B cell (primary cell): ENCODE measurements at regions not wholly inside any gene's neighbourhood (a gene's known extent, or its start where the extent isn't known, plus 50 kb on each side); places are given as distances from the start of the nearest gene placed in this dataset.

Source experiments
- ATAC-seq: fragments of 200-7000 bp; cut with Tn5 transposase; one replicate; pipeline ENCODE4 v1.10.0; 2021; ENCODE audit warnings: low read depth, mild to moderate bottlenecking, moderate number of reproducible peaks, moderate library complexity
- CTCF ChIA-PET: fragments of 350-600 bp; sonication (Branson Sonifier 250); formaldehyde crosslinking; loops from one replicate; lab custom pipeline; 2021; ENCODE audit warnings: antibody characterized with exemption, inconsistent platforms; lab: Charles Lee
- POLR2A ChIA-PET: fragments of 350-600 bp; sonication (Branson Sonifier 250); formaldehyde crosslinking; loops from one replicate; lab custom pipeline; 2021; ENCODE audit warnings: antibody characterized with exemption; lab: Charles Lee
- DNase-seq: peaks from one replicate; pipeline ENCODE4 v3.0.0; 2013
- H2AFZ ChIP-seq: 2 replicates; pipeline ENCODE4 v1.6.1; 2012; ENCODE audit warnings: mild to moderate bottlenecking, low read depth, low read length; ENCODE audit not compliant: insufficient read depth, poor library complexity, severe bottlenecking
- H3K27ac ChIP-seq, 2 donors: 1 replicate in 1 of 2; 2 replicates in 1 of 2; pipeline ENCODE4 v1.5.1; 2012 to 2013; ENCODE audit warnings: low read length in 2 of 2, mild to moderate bottlenecking in 2 of 2, moderate library complexity in 1 of 2
- H3K27me3 ChIP-seq, 4 experiments: fragments of 200-600 bp in 1 of 4; sonication (generic) in 1 of 4; replicated peaks in 1 of 4; 1 replicate in 2 of 4; 2 replicates in 2 of 4; pipeline versions ENCODE4 v1.6.1 to v1.7.0; 2013 to 2016; ENCODE audit warnings: low read length in 3 of 4, mild to moderate bottlenecking in 2 of 4, mixed read lengths in 1 of 4, moderate library complexity in 1 of 4; ENCODE audit not compliant: insufficient read depth in 4 of 4, control insufficient read depth in 3 of 4; ENCODE audit errors: control extremely low read depth in 1 of 4
- H3K36me3 ChIP-seq, 2 experiments: replicated peaks in 1 of 2; 1 replicate in 1 of 2; 2 replicates in 1 of 2; pipeline versions ENCODE4 v1.6.1 to v1.7.1; 2013; ENCODE audit warnings: low read length in 1 of 2; ENCODE audit not compliant: insufficient read depth in 2 of 2, control insufficient read depth in 1 of 2; ENCODE audit errors: control extremely low read depth in 1 of 2, extremely low read depth in 1 of 2
- H3K4me1 ChIP-seq, 2 donors: fragments of 200-600 bp in 1 of 2; sonication (generic) in 1 of 2; 1 replicate in 1 of 2; 2 replicates in 1 of 2; pipeline versions ENCODE4 v1.5.1 to v1.6.1; 2013 to 2017; ENCODE audit warnings: low read length in 2 of 2; ENCODE audit not compliant: control insufficient read depth in 2 of 2, insufficient read depth in 2 of 2
- H3K4me2 ChIP-seq: replicated peaks from 2 replicates; pipeline ENCODE3; 2012; ENCODE audit warnings: mild to moderate bottlenecking, low read depth, low read length; ENCODE audit not compliant: poor library complexity, severe bottlenecking
- H3K4me3 ChIP-seq, 5 experiments: fragments of 200-600 bp in 1 of 5; sonication (generic) in 1 of 5; 1 replicate in 3 of 5; 2 replicates in 2 of 5; pipeline versions ENCODE4 v1.5.1 to v1.7.0; 2011 to 2016; ENCODE audit warnings: low read length in 4 of 5, mild to moderate bottlenecking in 4 of 5, low read depth in 2 of 5, control low read depth in 1 of 5, moderate library complexity in 1 of 5; ENCODE audit not compliant: insufficient read depth in 1 of 5; ENCODE audit errors: control extremely low read depth in 1 of 5, extremely low read depth in 1 of 5
- H3K79me2 ChIP-seq: fragments of 200-600 bp; sonication (generic); one replicate; pipeline ENCODE4 v1.6.0; 2016; ENCODE audit warnings: low read length; ENCODE audit not compliant: control insufficient read depth, insufficient read depth
- H3K9ac ChIP-seq: fragments of 200-600 bp; sonication (generic); 2 replicates; pipeline ENCODE4 v1.6.1; 2017; ENCODE audit warnings: mild to moderate bottlenecking, low read length, moderate library complexity
- H3K9me3 ChIP-seq, 3 donors: one replicate each; pipeline versions ENCODE4 v1.6.1 to v1.7.1; 2013; ENCODE audit warnings: low read length in 2 of 3; ENCODE audit not compliant: control insufficient read depth in 2 of 3, insufficient read depth in 1 of 3; ENCODE audit errors: control extremely low read depth in 1 of 3
- H4K20me1 ChIP-seq: 2 replicates; pipeline ENCODE4 v1.6.0; 2012; ENCODE audit warnings: mild to moderate bottlenecking, low read length; ENCODE audit not compliant: insufficient read depth, control insufficient read depth, poor library complexity, severe bottlenecking
- H3K27ac Mint-ChIP-seq: one replicate; pipeline ENCODE4 v1.8.0; 2021; ENCODE audit warnings: mixed read lengths
- H3K27me3 Mint-ChIP-seq: one replicate; pipeline ENCODE4 v1.8.0; 2021; ENCODE audit warnings: mixed read lengths
- H3K4me1 Mint-ChIP-seq: one replicate; pipeline ENCODE4 v1.8.0; 2021; ENCODE audit warnings: mixed read lengths
- H3K4me3 Mint-ChIP-seq: one replicate; pipeline ENCODE4 v1.8.0; 2021; ENCODE audit warnings: mixed read lengths
- H3K9me3 Mint-ChIP-seq: one replicate; pipeline ENCODE4 v1.8.0; 2022; ENCODE audit warnings: mixed read lengths; ENCODE audit not compliant: insufficient read depth
- EZH2 ChIP-seq: IDR thresholded peaks from 2 replicates; pipeline ENCODE4 v1.6.1; 2012; ENCODE audit warnings: borderline replicate concordance, low read depth, mild to moderate bottlenecking, moderate library complexity, low read length; ENCODE audit not compliant: insufficient read depth, poor library complexity, severe bottlenecking
- WGBS: methylation state at CpG from one replicate; pipeline ENCODE4 v1.1.5; 2013; ENCODE audit warnings: missing lambda C conversion rate; ENCODE audit not compliant: insufficient coverage; 5-methylcytosine and 5-hydroxymethylcytosine counted together
- intact Hi-C: fragments of 100-400 bp; cut with micrococcal nuclease; formaldehyde crosslinking; loops from one replicate; pipeline ENCODE4 v1.10.0; 2022
- TF ChIP-seq, protein P1 (sequence below): fragments of 200-600 bp; IDR thresholded peaks from one replicate; pipeline ENCODE4 v1.8.0; 2022; ENCODE audit warnings: antibody characterized with exemption, mild to moderate bottlenecking

DNA sequence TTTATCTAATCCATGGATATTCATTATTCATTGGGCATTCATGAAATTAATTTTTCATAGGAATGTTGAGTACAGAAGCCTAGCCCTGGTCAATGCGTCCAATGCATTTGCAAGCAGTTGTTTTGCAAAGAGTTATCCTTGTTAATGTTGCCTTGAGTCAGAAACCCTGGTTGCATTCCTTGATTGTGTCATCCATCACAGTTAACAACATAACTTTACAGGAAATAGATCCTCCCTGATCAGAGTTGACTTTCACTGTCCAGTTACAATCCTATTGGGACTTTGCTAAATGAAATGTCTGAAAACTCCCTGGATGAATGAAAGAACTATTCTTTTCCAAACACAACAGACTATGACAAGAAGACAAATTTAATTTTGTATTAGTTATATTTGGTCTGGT lies 924.3 kb upstream of the SLIT2 start:
- Mint-ChIP-seq H3K4me1 (no peaks in the 10 kb centered on the region), H3K27ac (no peak overlapping the region), H3K27me3 (no peaks in the 10 kb centered on the region), H3K9me3 (no peaks in the 10 kb centered on the region), H3K4me3 (no peak overlapping the region)
- no peak for TF ChIP-seq EZH2
- Histone ChIP-seq H3K9me3 (no peaks in the 10 kb centered on the region), H3K9ac (no peak overlapping the region), H3K27ac (no peak overlapping the region), H3K79me2 (no peaks in the 10 kb centered on the region), H4K20me1 (no peaks in the 10 kb centered on the region), H3K36me3 (no peaks in the 10 kb centered on the region), H3K4me1 (no peaks in the 10 kb centered on the region), H3K4me2 (no peak overlapping the region), H3K4me3 (no peak overlapping the region), H2AFZ (no peak overlapping the region), H3K27me3 (no peaks in the 10 kb centered on the region)
- intact Hi-C loops: no loop called here
- WGBS: no CpG with 5 or more reads among the region's 1 CpG
- CTCF ChIA-PET: no interaction called here
- no peak for DNase-seq
- no peak for ATAC-seq
- POLR2A ChIA-PET: no interaction called here

- Histone ChIP-seq H3K4me3 (no peak overlapping the region), H3K27ac (no peak overlapping the region), H4K20me1 (no peaks in the 10 kb centered on the region), H2AFZ (no peak overlapping the region), H3K4me2 (no peak overlapping the region), H3K9ac (no peak overlapping the region), H3K36me3 (no peaks in the 10 kb centered on the region), H3K4me1 (no peaks in the 10 kb centered on the region), H3K9me3 (no peaks in the 10 kb centered on the region), H3K27me3 (no peaks in the 10 kb centered on the region), H3K79me2 (no peaks in the 10 kb centered on the region)
- ChIA-PET CTCF (no interaction called here), POLR2A (no interaction called here)
- intact Hi-C loops: no loop called here
- no peak for TF ChIP-seq EZH2
- TF ChIP-seq, protein P1, sequence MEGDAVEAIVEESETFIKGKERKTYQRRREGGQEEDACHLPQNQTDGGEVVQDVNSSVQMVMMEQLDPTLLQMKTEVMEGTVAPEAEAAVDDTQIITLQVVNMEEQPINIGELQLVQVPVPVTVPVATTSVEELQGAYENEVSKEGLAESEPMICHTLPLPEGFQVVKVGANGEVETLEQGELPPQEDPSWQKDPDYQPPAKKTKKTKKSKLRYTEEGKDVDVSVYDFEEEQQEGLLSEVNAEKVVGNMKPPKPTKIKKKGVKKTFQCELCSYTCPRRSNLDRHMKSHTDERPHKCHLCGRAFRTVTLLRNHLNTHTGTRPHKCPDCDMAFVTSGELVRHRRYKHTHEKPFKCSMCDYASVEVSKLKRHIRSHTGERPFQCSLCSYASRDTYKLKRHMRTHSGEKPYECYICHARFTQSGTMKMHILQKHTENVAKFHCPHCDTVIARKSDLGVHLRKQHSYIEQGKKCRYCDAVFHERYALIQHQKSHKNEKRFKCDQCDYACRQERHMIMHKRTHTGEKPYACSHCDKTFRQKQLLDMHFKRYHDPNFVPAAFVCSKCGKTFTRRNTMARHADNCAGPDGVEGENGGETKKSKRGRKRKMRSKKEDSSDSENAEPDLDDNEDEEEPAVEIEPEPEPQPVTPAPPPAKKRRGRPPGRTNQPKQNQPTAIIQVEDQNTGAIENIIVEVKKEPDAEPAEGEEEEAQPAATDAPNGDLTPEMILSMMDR: no peak
- no peaks in the 10 kb centered on the region for H3K9me3 Mint-ChIP-seq
- DNase-seq: no peak
- no peak for ATAC-seq
- H3K4me1 Mint-ChIP-seq: no peaks in the 10 kb centered on the region
- no peak overlapping the region for H3K4me3 Mint-ChIP-seq
- no peaks in the 10 kb centered on the region for H3K27me3 Mint-ChIP-seq
- H3K27ac Mint-ChIP-seq: no peak overlapping the region
Measured at GRCh38 chr4:19324184-19324583, 927.5 kb upstream of the SLIT2 start.
